ENCODE measurements at regions not wholly inside any gene's neighbourhood (a gene's known extent, or its start where the extent isn't known, plus 50 kb on each side); places are given as distances from the start of the nearest gene placed in this dataset.

DNA sequence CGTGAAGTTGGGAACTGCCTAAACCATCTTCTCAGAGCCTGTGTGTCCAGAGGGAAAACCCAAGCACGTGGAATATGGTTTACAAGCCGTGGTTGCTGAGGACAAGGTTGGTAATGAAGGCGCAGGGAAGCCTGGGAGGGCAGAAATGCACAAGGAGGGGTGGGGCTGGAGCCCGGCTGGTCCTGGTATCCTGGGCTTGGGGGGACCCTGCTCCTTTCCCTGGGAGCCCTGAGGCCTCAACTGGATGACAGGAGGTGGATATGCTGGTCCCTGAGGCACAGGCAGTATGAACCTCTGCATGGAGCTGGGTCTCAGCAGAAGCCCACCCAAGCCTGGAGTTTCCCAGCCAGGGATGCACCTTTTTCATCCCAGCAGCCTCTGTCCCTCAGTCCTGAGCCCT lies 80.3 kb upstream of the RET start:
- no peak for TF ChIP-seq CTCF (IDR thresholded peaks at IDR 0.05)
- no peak for TF ChIP-seq EZH2 (IDR thresholded peaks at IDR 0.05; ENCODE audit: borderline replicate concordance, insufficient read depth, low read depth, low read length, poor library complexity, severe bottlenecking)
